ENCODE measurements at regions not wholly inside any gene's neighbourhood (a gene's known extent, or its start where the extent isn't known, plus 50 kb on each side); places are given as distances from the start of the nearest gene placed in this dataset.

GRCh38 chr5:52466113-52466512 lies 321.6 kb upstream of the ITGA1 start:
- no peak for TF ChIP-seq CTCF (IDR thresholded peaks at IDR 0.05; ENCODE audit: low read depth, low read length)
- no peak overlapping the region for H3K4me3 ChIP-seq (ENCODE audit: low read depth, low read length)

- no peak for TF ChIP-seq CTCF (IDR thresholded peaks at IDR 0.05; ENCODE audit: low read depth, low read length)
- H3K4me3 ChIP-seq (ENCODE audit: low read depth, low read length), result no peak overlapping the region
These were observed 320.8 kb upstream of the ITGA1 start for GRCh38 chr5:52466749-52467520.

GRCh38 chr5:52468976-52469375 lies 318.7 kb upstream of the ITGA1 start:
- TF ChIP-seq CTCF (IDR thresholded peaks at IDR 0.05; ENCODE audit: low read depth, low read length), result no peak
- H3K4me3 ChIP-seq (ENCODE audit: low read depth, low read length), result no peak overlapping the region

GRCh38 chr5:52469420-52469819 lies 318.3 kb upstream of the ITGA1 start:
- no peak overlapping the region for H3K4me3 ChIP-seq (ENCODE audit: low read depth, low read length)
- TF ChIP-seq CTCF (IDR thresholded peaks at IDR 0.05; ENCODE audit: low read depth, low read length), result no peak

- no peak for TF ChIP-seq CTCF (IDR thresholded peaks at IDR 0.05; ENCODE audit: low read depth, low read length)
These were observed 317.9 kb upstream of the ITGA1 start for GRCh38 chr5:52469835-52470234.

GRCh38 chr5:52476346-52476745 lies 311.4 kb upstream of the ITGA1 start:
- no peak overlapping the region for H3K4me3 ChIP-seq (ENCODE audit: low read depth, low read length)
- no peak for TF ChIP-seq CTCF (IDR thresholded peaks at IDR 0.05; ENCODE audit: low read depth, low read length)

More at GRCh38 chr5:52469835-52470234, 317.9 kb upstream of the ITGA1 start:
- no peak overlapping the region for H3K4me3 ChIP-seq (ENCODE audit: low read depth, low read length)

- TF ChIP-seq CTCF (IDR thresholded peaks at IDR 0.05; ENCODE audit: low read depth, low read length), result no peak
- H3K4me3 ChIP-seq (ENCODE audit: low read depth, low read length), result no peak overlapping the region
These were observed 306.5 kb upstream of the ITGA1 start for GRCh38 chr5:52481201-52481600.

Measured in WI38 (cell line).